ENCODE measurements at regions not wholly inside any gene's neighbourhood (a gene's known extent, or its start where the extent isn't known, plus 50 kb on each side); places are given as distances from the start of the nearest gene placed in this dataset.
A peak's percentile ranks its signal among the peaks of the same experiment; 100 is the strongest.
"Not testable (repeated sequence)": the region's sequence is repeated elsewhere in the genome, so short reads cannot be mapped to it uniquely, and the experiment has no call there.

DNA sequence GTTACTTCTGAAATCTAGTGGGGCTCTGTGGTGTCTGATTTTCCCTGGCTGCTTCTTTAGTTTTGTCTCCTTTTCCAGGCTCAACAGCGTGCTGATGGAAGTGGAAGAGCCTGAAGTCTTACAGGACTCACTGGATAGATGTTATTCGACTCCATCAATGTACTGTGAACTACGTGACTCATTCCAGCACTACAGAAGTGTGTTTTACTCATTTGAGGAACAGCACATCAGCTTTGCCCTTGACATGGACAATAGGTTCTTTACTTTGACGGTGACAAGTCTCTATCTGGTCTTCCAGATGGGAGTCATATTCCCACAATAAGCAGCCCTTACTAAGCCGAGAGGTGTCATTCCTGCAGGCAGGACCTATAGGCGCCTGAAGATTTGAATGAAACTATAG lies 51.1 kb downstream of the NBPF8 start:
- not testable (repeated sequence) for H3K36me3 ChIP-seq (replicated peaks; ENCODE audit: low read depth, low read length); H2AFZ ChIP-seq (ENCODE audit: low read depth, low read length); H4K20me1 ChIP-seq (ENCODE audit: insufficient read depth, low read length); H3K79me2 ChIP-seq (ENCODE audit: low read length); H3K27me3 ChIP-seq (ENCODE audit: low read depth, low read length); H3K9me3 ChIP-seq (ENCODE audit: insufficient read depth, low read length); H3K4me1 ChIP-seq (ENCODE audit: low read length); H3K4me3 ChIP-seq (ENCODE audit: low read length); H3K27ac ChIP-seq (ENCODE audit: low read length); H3K9ac ChIP-seq (ENCODE audit: low read length); H3K4me2 ChIP-seq (ENCODE audit: low read length)

DNA sequence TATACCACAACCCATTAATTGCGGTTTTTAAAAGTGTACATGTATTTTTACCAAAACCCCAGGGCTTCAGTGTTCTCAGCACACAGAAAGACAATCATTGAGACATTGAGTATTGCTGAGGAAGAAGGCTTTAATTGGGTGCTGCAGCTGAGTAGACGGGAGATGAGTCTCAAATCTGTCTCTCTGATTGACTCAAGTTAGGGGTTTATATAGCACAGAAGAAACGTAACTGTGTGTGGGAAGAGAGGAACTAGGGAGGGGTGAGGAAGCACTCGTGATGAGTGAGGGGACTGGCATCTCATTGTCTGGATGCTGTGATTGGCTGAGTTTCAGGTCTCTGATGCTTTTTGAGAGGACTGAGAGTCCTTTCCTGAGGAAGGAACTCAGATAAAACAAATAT lies 62.8 kb downstream of the NBPF8 start:
- not testable (repeated sequence) for H3K4me3 ChIP-seq (ENCODE audit: low read length)

DNA sequence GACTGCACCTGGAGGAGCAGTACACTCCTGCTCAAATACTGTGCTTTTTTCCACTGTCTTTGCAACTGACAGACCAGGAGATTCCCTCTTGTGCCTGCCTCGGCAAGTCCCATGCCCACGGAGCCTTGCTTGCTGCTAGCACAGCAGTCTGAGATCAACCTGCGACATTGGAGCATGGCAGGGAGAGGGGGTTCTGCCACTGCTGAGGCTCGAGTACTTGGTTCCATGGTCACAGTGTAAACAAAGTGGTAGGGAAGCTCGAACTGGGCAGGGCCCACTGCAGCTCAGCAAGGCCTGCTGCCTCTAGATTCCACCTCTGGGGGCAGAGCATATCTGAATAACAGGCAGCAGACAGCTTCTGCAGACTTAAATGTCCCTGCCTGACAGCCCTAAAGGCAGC lies 63.6 kb downstream of the NBPF8 start:
- not testable (repeated sequence) for H3K36me3 ChIP-seq (replicated peaks; ENCODE audit: low read depth, low read length); H3K4me2 ChIP-seq (ENCODE audit: low read length); H3K27me3 ChIP-seq (ENCODE audit: low read depth, low read length); H3K4me3 ChIP-seq (ENCODE audit: low read length); H3K9ac ChIP-seq (ENCODE audit: low read length); H3K79me2 ChIP-seq (ENCODE audit: low read length); H2AFZ ChIP-seq (ENCODE audit: low read depth, low read length); H3K9me3 ChIP-seq (ENCODE audit: insufficient read depth, low read length); H3K4me1 ChIP-seq (ENCODE audit: low read length); H4K20me1 ChIP-seq (ENCODE audit: insufficient read depth, low read length); H3K27ac ChIP-seq (ENCODE audit: low read length)

More for the DNA sequence above, 62.8 kb downstream of the NBPF8 start:
- H3K9ac ChIP-seq (ENCODE audit: low read length); H2AFZ ChIP-seq (ENCODE audit: low read depth, low read length); H3K27ac ChIP-seq (ENCODE audit: low read length); H3K4me2 ChIP-seq (ENCODE audit: low read length); H3K27me3 ChIP-seq (ENCODE audit: low read depth, low read length); H4K20me1 ChIP-seq (ENCODE audit: insufficient read depth, low read length); H3K79me2 ChIP-seq (ENCODE audit: low read length); H3K36me3 ChIP-seq (replicated peaks; ENCODE audit: low read depth, low read length); H3K4me1 ChIP-seq (ENCODE audit: low read length); H3K9me3 ChIP-seq (ENCODE audit: insufficient read depth, low read length): not testable (repeated sequence)

DNA sequence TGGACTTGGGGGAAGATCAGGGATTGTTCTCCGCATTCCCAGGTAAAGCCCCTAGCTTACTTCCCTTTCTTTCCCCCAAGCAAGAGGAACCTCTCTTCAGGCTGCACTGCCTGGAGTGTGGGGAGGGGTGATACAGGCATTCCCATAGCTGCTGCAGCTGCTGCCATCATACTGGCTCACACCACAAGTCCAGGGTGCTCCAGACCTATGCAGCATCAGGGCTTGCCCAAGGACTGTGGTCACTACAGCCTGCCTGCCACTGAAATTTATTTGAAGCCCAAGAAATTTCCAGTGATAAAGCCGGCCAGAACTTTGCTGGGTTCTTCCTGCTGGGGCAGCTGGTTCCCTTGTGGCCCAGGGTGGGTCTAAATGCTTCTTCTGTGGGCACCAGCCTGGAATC lies 72.7 kb downstream of the NBPF8 start:
- not testable (repeated sequence) for H4K20me1 ChIP-seq (ENCODE audit: insufficient read depth, low read length); H3K4me2 ChIP-seq (ENCODE audit: low read length); H3K36me3 ChIP-seq (replicated peaks; ENCODE audit: low read depth, low read length); H3K4me1 ChIP-seq (ENCODE audit: low read length); H3K9me3 ChIP-seq (ENCODE audit: insufficient read depth, low read length); H3K27me3 ChIP-seq (ENCODE audit: low read depth, low read length); H2AFZ ChIP-seq (ENCODE audit: low read depth, low read length); H3K79me2 ChIP-seq (ENCODE audit: low read length); H3K9ac ChIP-seq (ENCODE audit: low read length); H3K27ac ChIP-seq (ENCODE audit: low read length); H3K4me3 ChIP-seq (ENCODE audit: low read length)

DNA sequence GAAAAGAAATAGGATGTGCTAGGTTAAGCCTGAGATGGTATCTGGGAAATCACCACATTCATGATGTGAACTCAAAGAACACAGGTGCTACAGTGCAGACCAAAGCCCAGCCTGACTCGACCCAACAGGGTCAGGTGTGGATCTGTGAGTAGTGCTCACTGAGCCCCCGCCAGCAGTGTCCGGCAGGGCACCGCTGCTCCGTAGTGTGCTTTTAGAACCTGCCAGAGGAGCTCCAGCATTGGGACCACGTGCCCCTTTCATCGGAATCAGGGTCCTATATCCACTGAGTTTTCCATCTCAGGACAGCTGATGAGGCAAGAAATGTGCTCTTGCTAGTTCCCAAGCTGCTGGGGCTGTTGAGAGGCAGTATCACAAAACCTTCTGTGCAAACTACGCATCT lies 74.4 kb downstream of the NBPF8 start:
- H3K4me1 ChIP-seq (ENCODE audit: low read length); H3K4me3 ChIP-seq (ENCODE audit: low read length); H4K20me1 ChIP-seq (ENCODE audit: insufficient read depth, low read length); H3K9me3 ChIP-seq (ENCODE audit: insufficient read depth, low read length); H3K27ac ChIP-seq (ENCODE audit: low read length); H3K9ac ChIP-seq (ENCODE audit: low read length); H3K36me3 ChIP-seq (replicated peaks; ENCODE audit: low read depth, low read length); H2AFZ ChIP-seq (ENCODE audit: low read depth, low read length); H3K27me3 ChIP-seq (ENCODE audit: low read depth, low read length); H3K79me2 ChIP-seq (ENCODE audit: low read length); H3K4me2 ChIP-seq (ENCODE audit: low read length): not testable (repeated sequence)

DNA sequence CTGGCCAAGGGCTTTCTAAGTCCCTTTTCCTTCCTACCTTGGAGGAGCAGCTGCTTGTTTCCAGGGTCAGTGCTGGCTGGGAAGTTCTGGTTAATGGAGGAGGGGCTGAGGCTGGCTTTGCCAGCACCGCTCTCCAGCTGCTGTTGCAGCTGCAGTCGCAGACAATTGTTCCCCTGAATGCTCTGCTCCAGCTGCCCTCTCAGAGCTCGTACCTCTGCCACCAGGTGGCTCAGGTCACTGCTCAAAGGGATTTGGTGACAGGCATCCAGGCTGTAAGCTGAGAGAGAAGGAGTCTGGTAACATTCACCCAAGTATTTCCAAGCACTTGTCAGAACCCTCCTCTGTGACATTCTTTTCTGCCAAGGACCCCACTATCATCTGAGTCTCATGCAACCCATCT lies 82.3 kb downstream of the NBPF8 start:
- H3K4me1 ChIP-seq (ENCODE audit: low read length); H3K79me2 ChIP-seq (ENCODE audit: low read length); H3K27ac ChIP-seq (ENCODE audit: low read length); H2AFZ ChIP-seq (ENCODE audit: low read depth, low read length); H3K4me3 ChIP-seq (ENCODE audit: low read length); H3K9ac ChIP-seq (ENCODE audit: low read length); H3K9me3 ChIP-seq (ENCODE audit: insufficient read depth, low read length); H3K4me2 ChIP-seq (ENCODE audit: low read length); H3K36me3 ChIP-seq (replicated peaks; ENCODE audit: low read depth, low read length); H4K20me1 ChIP-seq (ENCODE audit: insufficient read depth, low read length); H3K27me3 ChIP-seq (ENCODE audit: low read depth, low read length): not testable (repeated sequence)

DNA sequence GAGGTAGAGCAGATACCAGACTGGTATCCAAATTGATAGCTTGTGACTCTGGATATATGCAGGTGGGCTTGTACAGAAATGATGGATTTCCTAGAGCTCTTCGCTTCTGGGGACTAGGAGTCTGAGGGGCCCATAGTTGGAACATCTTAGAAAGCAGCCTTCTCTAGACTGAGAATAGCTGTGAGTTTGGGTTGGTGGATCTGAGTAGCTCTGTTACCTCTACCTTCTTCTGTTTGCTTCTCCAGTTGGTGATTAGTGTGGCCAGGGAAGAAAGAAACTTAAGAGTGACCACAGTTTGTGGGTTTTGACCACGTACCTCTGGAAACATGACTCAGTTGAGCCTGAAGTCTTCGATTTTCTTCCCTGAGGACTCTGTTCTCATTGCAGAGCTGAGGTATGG lies 88.4 kb downstream of the NBPF8 start:
- not testable (repeated sequence) for H3K4me3 ChIP-seq (ENCODE audit: low read length); H2AFZ ChIP-seq (ENCODE audit: low read depth, low read length); H3K9ac ChIP-seq (ENCODE audit: low read length); H3K27me3 ChIP-seq (ENCODE audit: low read depth, low read length); H3K4me1 ChIP-seq (ENCODE audit: low read length); H3K36me3 ChIP-seq (replicated peaks; ENCODE audit: low read depth, low read length); H3K27ac ChIP-seq (ENCODE audit: low read length); H3K79me2 ChIP-seq (ENCODE audit: low read length); H3K4me2 ChIP-seq (ENCODE audit: low read length); H3K9me3 ChIP-seq (ENCODE audit: insufficient read depth, low read length); H4K20me1 ChIP-seq (ENCODE audit: insufficient read depth, low read length)

DNA sequence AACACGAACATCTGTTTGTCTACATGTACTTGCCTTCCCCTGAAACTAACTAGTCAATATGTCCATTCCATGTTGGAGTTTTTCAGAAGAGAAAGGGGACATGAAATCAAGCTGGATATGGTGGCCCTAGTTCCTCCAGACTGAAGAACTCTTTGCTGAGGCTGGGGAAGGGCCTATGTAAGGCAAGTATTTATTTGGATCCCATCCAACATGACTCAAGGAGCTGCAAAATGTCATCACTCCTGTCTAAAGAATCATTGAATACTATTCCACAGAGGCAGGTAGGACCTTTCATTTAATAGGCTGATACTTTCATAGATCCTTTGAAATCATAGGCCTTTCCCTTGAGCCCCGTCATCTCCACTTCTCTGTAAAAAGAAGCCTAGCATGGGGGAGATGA lies 91.5 kb downstream of the NBPF8 start:
- not testable (repeated sequence) for H3K36me3 ChIP-seq (replicated peaks; ENCODE audit: low read depth, low read length); H3K27ac ChIP-seq (ENCODE audit: low read length); H4K20me1 ChIP-seq (ENCODE audit: insufficient read depth, low read length); H3K9me3 ChIP-seq (ENCODE audit: insufficient read depth, low read length); H3K4me2 ChIP-seq (ENCODE audit: low read length); H3K27me3 ChIP-seq (ENCODE audit: low read depth, low read length); H3K4me1 ChIP-seq (ENCODE audit: low read length); H2AFZ ChIP-seq (ENCODE audit: low read depth, low read length); H3K9ac ChIP-seq (ENCODE audit: low read length); H3K79me2 ChIP-seq (ENCODE audit: low read length); H3K4me3 ChIP-seq (ENCODE audit: low read length)

DNA sequence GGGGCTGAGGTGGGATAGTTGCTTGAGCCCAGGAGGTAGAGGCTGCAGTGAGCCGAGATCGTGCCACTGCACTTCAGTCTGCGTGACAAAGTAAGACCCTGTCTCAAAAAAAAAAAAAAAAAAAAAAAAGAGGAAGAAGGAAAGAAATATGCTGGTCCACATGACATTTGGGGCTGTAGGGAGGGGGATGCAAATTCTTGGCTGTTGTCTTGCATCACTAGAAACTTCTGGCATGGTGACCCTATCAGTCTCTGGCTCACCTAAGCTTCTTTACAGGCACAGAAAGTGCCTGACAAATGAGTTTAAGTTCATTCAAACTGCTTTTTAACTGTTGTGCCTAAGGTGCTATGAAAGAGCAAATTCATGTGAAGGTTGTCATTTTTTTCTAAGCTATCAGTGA lies 93.5 kb downstream of the NBPF8 start:
- peak overlapping the region; percentile 41; the same call in 1 of the 2 replicates for H3K4me2 ChIP-seq (ENCODE audit: low read length)
- H4K20me1 ChIP-seq (ENCODE audit: insufficient read depth, low read length); H3K9me3 ChIP-seq (ENCODE audit: insufficient read depth, low read length); H3K4me3 ChIP-seq (ENCODE audit: low read length); H3K79me2 ChIP-seq (ENCODE audit: low read length); H3K27me3 ChIP-seq (ENCODE audit: low read depth, low read length); H3K36me3 ChIP-seq (replicated peaks; ENCODE audit: low read depth, low read length); H3K4me1 ChIP-seq (ENCODE audit: low read length); H3K9ac ChIP-seq (ENCODE audit: low read length); H3K27ac ChIP-seq (ENCODE audit: low read length); H2AFZ ChIP-seq (ENCODE audit: low read depth, low read length): not testable (repeated sequence)

DNA sequence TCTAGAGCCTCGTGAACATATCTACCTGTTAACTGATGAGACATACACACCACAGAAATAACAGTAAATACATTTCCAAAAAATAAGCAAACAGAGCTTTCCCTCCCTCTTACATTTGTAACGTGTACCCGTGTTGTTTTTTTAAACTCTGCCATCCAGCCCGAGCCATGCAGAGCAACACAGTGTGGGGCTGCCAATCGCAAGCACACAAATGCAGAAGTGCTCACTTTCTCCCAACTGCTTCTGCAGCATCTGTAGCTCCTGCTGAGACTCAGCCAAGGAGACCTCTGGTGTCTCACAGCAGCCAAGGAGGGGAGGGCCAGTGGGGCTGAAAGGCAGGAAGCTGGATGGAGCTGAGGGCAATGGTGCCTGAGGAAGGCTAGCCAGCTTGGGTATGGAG lies 94.4 kb downstream of the NBPF8 start:
- not testable (repeated sequence) for H2AFZ ChIP-seq (ENCODE audit: low read depth, low read length); H3K79me2 ChIP-seq (ENCODE audit: low read length); H3K9me3 ChIP-seq (ENCODE audit: insufficient read depth, low read length); H3K27ac ChIP-seq (ENCODE audit: low read length); H4K20me1 ChIP-seq (ENCODE audit: insufficient read depth, low read length); H3K27me3 ChIP-seq (ENCODE audit: low read depth, low read length); H3K36me3 ChIP-seq (replicated peaks; ENCODE audit: low read depth, low read length); H3K9ac ChIP-seq (ENCODE audit: low read length); H3K4me3 ChIP-seq (ENCODE audit: low read length); H3K4me1 ChIP-seq (ENCODE audit: low read length)
- peak overlapping the region; percentile 45 for H3K4me2 ChIP-seq (ENCODE audit: low read length)

Data from OCI-LY3 (cell line).